ENCODE measurements at regions not wholly inside any gene's neighbourhood (a gene's known extent, or its start where the extent isn't known, plus 50 kb on each side); places are given as distances from the start of the nearest gene placed in this dataset.

- no peak for TF ChIP-seq ZNF530 (CRISPR knock-in tag; IDR thresholded peaks at IDR 0.05; ENCODE audit: low read depth)
- TF ChIP-seq SRY (CRISPR knock-in tag; IDR thresholded peaks at IDR 0.05): no peak
Measured at GRCh38 chr9:79988126-79988525, 416.4 kb downstream of the TLE4 start.
